Neural cell (in vitro differentiated cells): ENCODE measurements at regions not wholly inside any gene's neighbourhood (a gene's known extent, or its start where the extent isn't known, plus 50 kb on each side); places are given as distances from the start of the nearest gene placed in this dataset.

Experiments used
- H2AFZ ChIP-seq: fragments of 200-600, 300-800 bp; sonication (generic), shearing (Covaris generic); 2 replicates; pipeline ENCODE4 v1.6.0; 2014; ENCODE audit warnings: low read depth, mild to moderate bottlenecking, antibody characterized with exemption, low read length, moderate library complexity
- H3F3A ChIP-seq: fragments of 200-600 bp; shearing (Covaris generic); 2 replicates; pipeline ENCODE4 v1.6.1; 2016; ENCODE audit warnings: mild to moderate bottlenecking, moderate library complexity, mixed read lengths, antibody characterized with exemption, low read length; ENCODE audit not compliant: insufficient read depth, poor library complexity, severe bottlenecking
- H3K27ac ChIP-seq: fragments of 200-600, 300-800 bp; sonication (generic), shearing (Covaris generic); 2 replicates; pipeline ENCODE4 v1.5.1; 2014; ENCODE audit warnings: mild to moderate bottlenecking, low read length, moderate library complexity
- H3K27me3 ChIP-seq: fragments of 300-800, 200-600 bp; sonication (generic), shearing (Covaris generic); 2 replicates; pipeline ENCODE4 v1.6.0; 2014; ENCODE audit warnings: mild to moderate bottlenecking, low read depth, low read length, moderate library complexity; ENCODE audit not compliant: insufficient read depth
- H3K36me3 ChIP-seq: fragments of 300-800, 200-600 bp; sonication (generic), shearing (Covaris generic); 2 replicates; pipeline ENCODE4 v1.5.1; 2014; ENCODE audit warnings: mild to moderate bottlenecking, antibody characterized with exemption, low read length, moderate library complexity; ENCODE audit not compliant: insufficient read depth
- H3K4me2 ChIP-seq: fragments of 300-800, 200-600 bp; sonication (generic), shearing (Covaris generic); 2 replicates; pipeline ENCODE4 v1.6.0; 2014; ENCODE audit warnings: mild to moderate bottlenecking, low read length
- H3K4me3 ChIP-seq: fragments of 300-800, 200-600 bp; sonication (generic), shearing (Covaris generic); 2 replicates; pipeline ENCODE4 v1.5.1; 2014; ENCODE audit warnings: mild to moderate bottlenecking, low read length, moderate library complexity
- H3K79me2 ChIP-seq: fragments of 200-600 bp; shearing (Covaris generic); replicated peaks from 2 replicates; pipeline ENCODE4 v1.6.0; 2014; ENCODE audit warnings: mild to moderate bottlenecking, low read length, moderate library complexity; ENCODE audit not compliant: insufficient read depth
- H3K9ac ChIP-seq: fragments of 300-800, 200-600 bp; sonication (generic), shearing (Covaris generic); 2 replicates; pipeline ENCODE4 v1.6.1; 2016; ENCODE audit warnings: mild to moderate bottlenecking, low read length, mixed read lengths
- H3K9me2 ChIP-seq: fragments of 200-600 bp; shearing (Covaris generic); 2 replicates; pipeline ENCODE4 v1.6.1; 2016; ENCODE audit warnings: mild to moderate bottlenecking, low read length, mixed read lengths; ENCODE audit not compliant: insufficient read depth
- H3K9me3 ChIP-seq: fragments of 200-600, 300-800 bp; sonication (generic), shearing (Covaris generic); 2 replicates; pipeline ENCODE4 v1.6.1; 2016; ENCODE audit warnings: mild to moderate bottlenecking, mixed run types, low read length, moderate library complexity, mixed read lengths
- H4K20me1 ChIP-seq: fragments of 200-600 bp; shearing (Covaris generic); 2 replicates; pipeline ENCODE4 v1.6.1; 2016; ENCODE audit warnings: mild to moderate bottlenecking, mixed run types; ENCODE audit not compliant: insufficient read depth
- EP300 ChIP-seq: fragments of 450-650 bp; conservative IDR thresholded peaks from 2 replicates; pipeline ENCODE4 v1.6.1; 2014; ENCODE audit warnings: antibody characterized with exemption, mild to moderate bottlenecking, moderate library complexity; ENCODE audit not compliant: poor library complexity, severe bottlenecking
- EZH2 ChIP-seq: fragments of 200-600, 300-800 bp; shearing (Covaris generic), sonication (generic); IDR thresholded peaks from 2 replicates; pipeline ENCODE4 v1.6.1; 2014; ENCODE audit warnings: antibody characterized with exemption, low read length, borderline replicate concordance, mild to moderate bottlenecking; ENCODE audit not compliant: insufficient read depth, poor library complexity, severe bottlenecking
- MXI1 ChIP-seq: fragments of 450-650 bp; conservative IDR thresholded peaks from 2 replicates; pipeline ENCODE4 v1.6.1; 2014; ENCODE audit warnings: antibody characterized with exemption, mild to moderate bottlenecking; ENCODE audit not compliant: poor library complexity, severe bottlenecking
- POLR2AphosphoS5 ChIP-seq: IDR thresholded peaks from 2 replicates; pipeline ENCODE4 v1.6.1; 2012
- RAD21 ChIP-seq: fragments of 450-650 bp; conservative IDR thresholded peaks from 2 replicates; pipeline ENCODE4 v1.6.1; 2014; ENCODE audit warnings: antibody characterized with exemption, mild to moderate bottlenecking, moderate library complexity
- SMC3 ChIP-seq: fragments of 450-650 bp; conservative IDR thresholded peaks from 2 replicates; pipeline ENCODE4 v1.6.1; 2014; ENCODE audit warnings: antibody characterized with exemption, mild to moderate bottlenecking, moderate library complexity; ENCODE audit not compliant: poor library complexity
- TAF1 ChIP-seq: IDR thresholded peaks from 2 replicates; pipeline ENCODE4 v1.6.1; 2012; ENCODE audit warnings: low read depth
- TF ChIP-seq, protein P1 (sequence below): fragments of 450-650 bp; IDR thresholded peaks from 2 replicates; pipeline ENCODE4 v1.5.1; 2014; ENCODE audit warnings: antibody characterized with exemption, mild to moderate bottlenecking, moderate library complexity; ENCODE audit not compliant: poor library complexity, severe bottlenecking
- TF ChIP-seq, protein P2 (sequence below): IDR thresholded peaks from 2 replicates; pipeline ENCODE4 v1.6.1; 2012; ENCODE audit warnings: borderline replicate concordance

DNA sequence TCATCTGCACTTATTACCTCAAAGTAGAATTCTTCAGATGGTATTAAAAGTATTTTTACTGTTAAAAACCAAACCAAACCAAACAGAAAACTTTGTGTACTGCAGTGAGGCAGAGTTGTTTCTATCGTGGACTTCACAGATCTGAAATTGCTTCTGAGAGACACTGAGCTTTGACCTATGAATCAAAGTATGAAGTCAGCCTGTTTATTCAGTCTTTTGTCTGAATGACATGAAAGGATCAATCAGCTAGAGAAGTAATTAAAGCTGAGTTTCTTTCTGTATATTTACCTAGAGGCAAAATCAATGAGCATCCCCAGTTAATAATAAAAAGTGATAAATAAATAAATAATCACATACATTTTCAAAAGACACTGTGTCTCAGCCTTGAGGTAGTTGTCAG is 2121.0 kb downstream of the PCDH7 start:
- TF ChIP-seq POLR2AphosphoS5 (no peak), MXI1 (no peak)
- TF ChIP-seq, protein P1, sequence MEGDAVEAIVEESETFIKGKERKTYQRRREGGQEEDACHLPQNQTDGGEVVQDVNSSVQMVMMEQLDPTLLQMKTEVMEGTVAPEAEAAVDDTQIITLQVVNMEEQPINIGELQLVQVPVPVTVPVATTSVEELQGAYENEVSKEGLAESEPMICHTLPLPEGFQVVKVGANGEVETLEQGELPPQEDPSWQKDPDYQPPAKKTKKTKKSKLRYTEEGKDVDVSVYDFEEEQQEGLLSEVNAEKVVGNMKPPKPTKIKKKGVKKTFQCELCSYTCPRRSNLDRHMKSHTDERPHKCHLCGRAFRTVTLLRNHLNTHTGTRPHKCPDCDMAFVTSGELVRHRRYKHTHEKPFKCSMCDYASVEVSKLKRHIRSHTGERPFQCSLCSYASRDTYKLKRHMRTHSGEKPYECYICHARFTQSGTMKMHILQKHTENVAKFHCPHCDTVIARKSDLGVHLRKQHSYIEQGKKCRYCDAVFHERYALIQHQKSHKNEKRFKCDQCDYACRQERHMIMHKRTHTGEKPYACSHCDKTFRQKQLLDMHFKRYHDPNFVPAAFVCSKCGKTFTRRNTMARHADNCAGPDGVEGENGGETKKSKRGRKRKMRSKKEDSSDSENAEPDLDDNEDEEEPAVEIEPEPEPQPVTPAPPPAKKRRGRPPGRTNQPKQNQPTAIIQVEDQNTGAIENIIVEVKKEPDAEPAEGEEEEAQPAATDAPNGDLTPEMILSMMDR = no peak

GRCh38 chr4:32847461-32847860 is 2127.3 kb downstream of the PCDH7 start:
- H4K20me1 ChIP-seq = no peaks in the 10 kb centered on the region
- H3K36me3 ChIP-seq = no peaks in the 10 kb centered on the region
- no peak overlapping the region for H3K4me3 ChIP-seq
- H3K9me2 ChIP-seq = no peaks in the 10 kb centered on the region
- H3K27me3 ChIP-seq = no peaks in the 10 kb centered on the region
- no peak overlapping the region for H2AFZ ChIP-seq
- no peak overlapping the region for H3K9ac ChIP-seq
- H3F3A ChIP-seq = no peaks in the 10 kb centered on the region
- H3K4me2 ChIP-seq = no peak overlapping the region
- H3K27ac ChIP-seq = no peak overlapping the region
- TF ChIP-seq TAF1 (no peak), RAD21 (no peak), SMC3 (no peak), POLR2AphosphoS5 (no peak), EP300 (no peak), EZH2 (no peak), MXI1 (no peak)
- TF ChIP-seq, protein P1 = no peak
- TF ChIP-seq, protein P2, sequence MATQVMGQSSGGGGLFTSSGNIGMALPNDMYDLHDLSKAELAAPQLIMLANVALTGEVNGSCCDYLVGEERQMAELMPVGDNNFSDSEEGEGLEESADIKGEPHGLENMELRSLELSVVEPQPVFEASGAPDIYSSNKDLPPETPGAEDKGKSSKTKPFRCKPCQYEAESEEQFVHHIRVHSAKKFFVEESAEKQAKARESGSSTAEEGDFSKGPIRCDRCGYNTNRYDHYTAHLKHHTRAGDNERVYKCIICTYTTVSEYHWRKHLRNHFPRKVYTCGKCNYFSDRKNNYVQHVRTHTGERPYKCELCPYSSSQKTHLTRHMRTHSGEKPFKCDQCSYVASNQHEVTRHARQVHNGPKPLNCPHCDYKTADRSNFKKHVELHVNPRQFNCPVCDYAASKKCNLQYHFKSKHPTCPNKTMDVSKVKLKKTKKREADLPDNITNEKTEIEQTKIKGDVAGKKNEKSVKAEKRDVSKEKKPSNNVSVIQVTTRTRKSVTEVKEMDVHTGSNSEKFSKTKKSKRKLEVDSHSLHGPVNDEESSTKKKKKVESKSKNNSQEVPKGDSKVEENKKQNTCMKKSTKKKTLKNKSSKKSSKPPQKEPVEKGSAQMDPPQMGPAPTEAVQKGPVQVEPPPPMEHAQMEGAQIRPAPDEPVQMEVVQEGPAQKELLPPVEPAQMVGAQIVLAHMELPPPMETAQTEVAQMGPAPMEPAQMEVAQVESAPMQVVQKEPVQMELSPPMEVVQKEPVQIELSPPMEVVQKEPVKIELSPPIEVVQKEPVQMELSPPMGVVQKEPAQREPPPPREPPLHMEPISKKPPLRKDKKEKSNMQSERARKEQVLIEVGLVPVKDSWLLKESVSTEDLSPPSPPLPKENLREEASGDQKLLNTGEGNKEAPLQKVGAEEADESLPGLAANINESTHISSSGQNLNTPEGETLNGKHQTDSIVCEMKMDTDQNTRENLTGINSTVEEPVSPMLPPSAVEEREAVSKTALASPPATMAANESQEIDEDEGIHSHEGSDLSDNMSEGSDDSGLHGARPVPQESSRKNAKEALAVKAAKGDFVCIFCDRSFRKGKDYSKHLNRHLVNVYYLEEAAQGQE = no peak
- no peaks in the 10 kb centered on the region for H3K9me3 ChIP-seq
- no peaks in the 10 kb centered on the region for H3K79me2 ChIP-seq

More for the DNA sequence above, 2121.0 kb downstream of the PCDH7 start:
- Histone ChIP-seq H3K36me3 (no peaks in the 10 kb centered on the region), H3K79me2 (no peaks in the 10 kb centered on the region), H3K9me2 (no peaks in the 10 kb centered on the region), H3K4me3 (no peak overlapping the region), H3K4me2 (no peak overlapping the region), H4K20me1 (no peaks in the 10 kb centered on the region), H3K27ac (no peak overlapping the region), H3K27me3 (no peaks in the 10 kb centered on the region), H2AFZ (no peak overlapping the region), H3F3A (no peaks in the 10 kb centered on the region), H3K9ac (no peak overlapping the region), H3K9me3 (no peaks in the 10 kb centered on the region)
